Breast epithelium (tissue), 3 donors: ENCODE measurements at regions not wholly inside any gene's neighbourhood (a gene's known extent, or its start where the extent isn't known, plus 50 kb on each side); places are given as distances from the start of the nearest gene placed in this dataset.

Experiments used
- CTCF ChIP-seq, 3 donors: fragments of 450-650 bp; IDR thresholded peaks; one replicate each; pipeline ENCODE4 v1.5.1; 2016 to 2017; ENCODE audit warnings: antibody characterized with exemption in 3 of 3, mild to moderate bottlenecking in 3 of 3, moderate library complexity in 3 of 3
- POLR2A ChIP-seq: fragments of 450-650 bp; IDR thresholded peaks from one replicate; pipeline ENCODE4 v1.6.1; 2016; ENCODE audit warnings: antibody characterized with exemption, mild to moderate bottlenecking, moderate library complexity

DNA sequence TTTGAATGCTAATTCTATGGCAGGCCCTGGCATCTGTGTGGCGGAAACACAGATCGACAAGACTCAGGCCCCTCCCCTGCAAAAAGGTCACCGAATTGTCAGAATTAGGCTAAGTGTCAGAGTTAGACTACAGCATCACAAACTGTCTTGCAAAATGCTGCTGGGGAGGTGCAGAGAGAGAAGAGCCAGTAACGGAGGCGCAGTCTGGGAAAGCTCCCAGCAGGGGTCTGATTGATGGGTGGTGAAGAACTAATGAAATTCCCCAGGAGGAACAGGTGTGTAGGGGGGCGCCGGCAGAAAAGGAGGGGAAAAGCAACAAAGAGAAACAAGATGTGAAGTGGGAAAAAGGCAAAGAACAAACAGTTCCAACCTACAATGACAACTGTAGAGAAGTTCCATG lies 72.7 kb upstream of the TAMM41 start:
- TF ChIP-seq CTCF (IDR thresholded peaks at IDR 0.05) (no peak), POLR2A (no peak)
